ENCODE measurements at regions not wholly inside any gene's neighbourhood (a gene's known extent, or its start where the extent isn't known, plus 50 kb on each side); places are given as distances from the start of the nearest gene placed in this dataset.

DNA sequence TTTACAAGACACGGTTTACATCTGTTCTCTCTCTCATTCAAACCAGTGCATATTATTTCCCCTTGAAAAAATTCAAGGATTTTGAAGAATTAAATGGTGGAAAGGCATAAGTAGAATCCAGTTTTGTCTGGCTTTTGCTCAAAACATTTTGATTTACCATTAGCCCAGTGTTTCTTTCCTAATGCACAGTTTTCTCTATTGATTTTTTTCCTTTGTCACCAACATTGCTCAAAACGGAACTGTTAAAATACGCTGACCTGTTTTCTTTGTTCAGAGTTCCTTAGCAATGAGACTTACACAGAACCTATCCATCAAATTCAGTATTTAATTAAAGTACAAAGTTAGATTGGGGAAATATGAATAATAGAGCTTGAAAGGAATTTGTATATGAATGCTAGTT lies 162.4 kb downstream of the S1PR1 start:
- TF ChIP-seq, protein P1, sequence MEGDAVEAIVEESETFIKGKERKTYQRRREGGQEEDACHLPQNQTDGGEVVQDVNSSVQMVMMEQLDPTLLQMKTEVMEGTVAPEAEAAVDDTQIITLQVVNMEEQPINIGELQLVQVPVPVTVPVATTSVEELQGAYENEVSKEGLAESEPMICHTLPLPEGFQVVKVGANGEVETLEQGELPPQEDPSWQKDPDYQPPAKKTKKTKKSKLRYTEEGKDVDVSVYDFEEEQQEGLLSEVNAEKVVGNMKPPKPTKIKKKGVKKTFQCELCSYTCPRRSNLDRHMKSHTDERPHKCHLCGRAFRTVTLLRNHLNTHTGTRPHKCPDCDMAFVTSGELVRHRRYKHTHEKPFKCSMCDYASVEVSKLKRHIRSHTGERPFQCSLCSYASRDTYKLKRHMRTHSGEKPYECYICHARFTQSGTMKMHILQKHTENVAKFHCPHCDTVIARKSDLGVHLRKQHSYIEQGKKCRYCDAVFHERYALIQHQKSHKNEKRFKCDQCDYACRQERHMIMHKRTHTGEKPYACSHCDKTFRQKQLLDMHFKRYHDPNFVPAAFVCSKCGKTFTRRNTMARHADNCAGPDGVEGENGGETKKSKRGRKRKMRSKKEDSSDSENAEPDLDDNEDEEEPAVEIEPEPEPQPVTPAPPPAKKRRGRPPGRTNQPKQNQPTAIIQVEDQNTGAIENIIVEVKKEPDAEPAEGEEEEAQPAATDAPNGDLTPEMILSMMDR (IDR thresholded peaks at IDR 0.05) = no peak
- TF ChIP-seq POLR2AphosphoS5 (IDR thresholded peaks at IDR 0.05) = no peak
- no peak for TF ChIP-seq POLR2A (IDR thresholded peaks at IDR 0.05)
